CD14-positive monocyte (primary cell): ENCODE measurements at regions not wholly inside any gene's neighbourhood (a gene's known extent, or its start where the extent isn't known, plus 50 kb on each side); places are given as distances from the start of the nearest gene placed in this dataset.

Experiments
- DNase-seq, 3 donors: peaks; one replicate each; pipeline ENCODE4 v3.0.0-alpha.2; 2011 to 2022
- H2AFZ ChIP-seq: 2 replicates; pipeline ENCODE4 v1.6.0; 2012; ENCODE audit warnings: mild to moderate bottlenecking, low read depth, low read length, inconsistent platforms; ENCODE audit not compliant: insufficient read depth, poor library complexity, severe bottlenecking
- H3K27ac ChIP-seq, 2 donors: 1 replicate in 1 of 2; 2 replicates in 1 of 2; pipeline ENCODE4 v1.5.1; 2012 to 2013; ENCODE audit warnings: low read length in 2 of 2, control low read depth in 1 of 2, inconsistent platforms in 1 of 2, low read depth in 1 of 2, mild to moderate bottlenecking in 1 of 2
- H3K27me3 ChIP-seq, 2 donors: one replicate each; pipeline versions ENCODE4 v1.6.0 to v1.6.1; 2011 to 2013; ENCODE audit warnings: low read length in 2 of 2; ENCODE audit not compliant: control insufficient read depth in 2 of 2, insufficient read depth in 2 of 2
- H3K36me3 ChIP-seq, 2 donors: replicated peaks in 1 of 2; 1 replicate in 1 of 2; 2 replicates in 1 of 2; pipeline versions ENCODE4 v1.5.1 to v1.6.1; 2012 to 2013; ENCODE audit warnings: low read length in 2 of 2, control low read depth in 1 of 2, inconsistent platforms in 1 of 2, mild to moderate bottlenecking in 1 of 2; ENCODE audit not compliant: insufficient read depth in 2 of 2, control insufficient read depth in 1 of 2
- H3K4me1 ChIP-seq, 2 donors: 1 replicate in 1 of 2; 2 replicates in 1 of 2; pipeline versions ENCODE4 v1.5.1 to v1.6.1; 2012 to 2013; ENCODE audit warnings: low read length in 2 of 2, control low read depth in 1 of 2, inconsistent platforms in 1 of 2, mild to moderate bottlenecking in 1 of 2, moderate library complexity in 1 of 2; ENCODE audit not compliant: insufficient read depth in 2 of 2, control insufficient read depth in 1 of 2
- H3K4me2 ChIP-seq: replicated peaks from 2 replicates; pipeline ENCODE3; 2012; ENCODE audit warnings: low read length, moderate library complexity, mild to moderate bottlenecking; ENCODE audit not compliant: poor library complexity, severe bottlenecking; ENCODE audit errors: extremely low read depth
- H3K4me3 ChIP-seq, 3 experiments: fragments of 200-600 bp in 1 of 3; sonication (generic) in 1 of 3; replicated peaks in 1 of 3; 1 replicate in 2 of 3; 2 replicates in 1 of 3; pipeline ENCODE4 v1.5.1; 2011 to 2013; ENCODE audit warnings: low read length in 3 of 3, mild to moderate bottlenecking in 3 of 3, control low read depth in 2 of 3, low read depth in 2 of 3, inconsistent platforms in 1 of 3, moderate library complexity in 1 of 3
- H3K79me2 ChIP-seq: 2 replicates; pipeline ENCODE4 v1.6.0; 2012; ENCODE audit warnings: mild to moderate bottlenecking, control low read depth, inconsistent platforms, low read length, moderate library complexity; ENCODE audit not compliant: insufficient read depth
- H3K9ac ChIP-seq: 2 replicates; pipeline ENCODE4 v1.6.0; 2017; ENCODE audit warnings: low read length, mild to moderate bottlenecking; ENCODE audit not compliant: insufficient read depth, poor library complexity, severe bottlenecking
- H3K9me3 ChIP-seq, 2 donors: replicated peaks in 1 of 2; 1 replicate in 1 of 2; 2 replicates in 1 of 2; pipeline versions ENCODE4 v1.5.1 to v1.6.1; 2012 to 2013; ENCODE audit warnings: low read length in 2 of 2, control low read depth in 1 of 2; ENCODE audit not compliant: control insufficient read depth in 1 of 2, insufficient read depth in 1 of 2
- H4K20me1 ChIP-seq: 2 replicates; pipeline ENCODE4 v1.6.0; 2012; ENCODE audit warnings: mild to moderate bottlenecking, low read length, control low read depth, moderate library complexity; ENCODE audit not compliant: insufficient read depth
- H3K27ac Mint-ChIP-seq, 7 donors: one replicate each; pipeline ENCODE4 v1.8.0; 2020; ENCODE audit warnings: mild to moderate bottlenecking in 7 of 7, mixed read lengths in 7 of 7, moderate library complexity in 6 of 7, inconsistent platforms in 2 of 7
- H3K27me3 Mint-ChIP-seq, 3 donors: one replicate each; pipeline ENCODE4 v1.8.0; 2021 to 2022; ENCODE audit warnings: low read depth in 3 of 3, mild to moderate bottlenecking in 3 of 3, mixed read lengths in 3 of 3, moderate library complexity in 3 of 3, inconsistent platforms in 1 of 3
- H3K36me3 Mint-ChIP-seq, 2 donors: one replicate each; pipeline ENCODE4 v1.8.0; 2020; ENCODE audit warnings: mixed read lengths in 2 of 2, inconsistent platforms in 1 of 2, mild to moderate bottlenecking in 1 of 2
- H3K4me1 Mint-ChIP-seq: one replicate; pipeline ENCODE4 v1.8.0; 2020; ENCODE audit warnings: mild to moderate bottlenecking, mixed read lengths
- H3K4me3 Mint-ChIP-seq, 2 donors: one replicate each; pipeline ENCODE4 v1.8.0; 2020; ENCODE audit warnings: mild to moderate bottlenecking in 2 of 2, mixed read lengths in 2 of 2, moderate library complexity in 1 of 2
- H3K9me3 Mint-ChIP-seq, 7 donors: one replicate each; pipeline ENCODE4 v1.8.0; 2020 to 2022; ENCODE audit warnings: mixed read lengths in 7 of 7, mild to moderate bottlenecking in 6 of 7, moderate library complexity in 6 of 7, inconsistent platforms in 2 of 7
- WGBS: methylation state at CpG from one replicate; pipeline ENCODE4 v1.1.5; 2013; ENCODE audit warnings: missing lambda C conversion rate; ENCODE audit not compliant: insufficient coverage; 5-methylcytosine and 5-hydroxymethylcytosine counted together
- intact Hi-C, 2 donors: fragments of 100-400 bp; cut with micrococcal nuclease; formaldehyde crosslinking; loops; one replicate each; pipeline versions ENCODE4 v1.15.0 to v1.15.1; 2023
- TF ChIP-seq, protein P1 (sequence below): fragments of 200-600 bp; IDR thresholded peaks from one replicate; pipeline ENCODE4 v1.8.0; 2022; ENCODE audit warnings: antibody characterized with exemption, mild to moderate bottlenecking

GRCh38 chr18:1575084-1575483 is 670.4 kb downstream of the ADCYAP1 start:
- no peak overlapping the region for H2AFZ ChIP-seq
- peaks cover 0 to 3% (median 0%) of the 10 kb centered on the region in 7 donors for H3K9me3 Mint-ChIP-seq
- no peaks in the 10 kb centered on the region for H3K27me3 Mint-ChIP-seq
- no peaks in the 10 kb centered on the region for H3K36me3 Mint-ChIP-seq
- H3K9ac ChIP-seq: no peak overlapping the region
- H3K79me2 ChIP-seq: no peaks in the 10 kb centered on the region
- TF ChIP-seq, protein P1, sequence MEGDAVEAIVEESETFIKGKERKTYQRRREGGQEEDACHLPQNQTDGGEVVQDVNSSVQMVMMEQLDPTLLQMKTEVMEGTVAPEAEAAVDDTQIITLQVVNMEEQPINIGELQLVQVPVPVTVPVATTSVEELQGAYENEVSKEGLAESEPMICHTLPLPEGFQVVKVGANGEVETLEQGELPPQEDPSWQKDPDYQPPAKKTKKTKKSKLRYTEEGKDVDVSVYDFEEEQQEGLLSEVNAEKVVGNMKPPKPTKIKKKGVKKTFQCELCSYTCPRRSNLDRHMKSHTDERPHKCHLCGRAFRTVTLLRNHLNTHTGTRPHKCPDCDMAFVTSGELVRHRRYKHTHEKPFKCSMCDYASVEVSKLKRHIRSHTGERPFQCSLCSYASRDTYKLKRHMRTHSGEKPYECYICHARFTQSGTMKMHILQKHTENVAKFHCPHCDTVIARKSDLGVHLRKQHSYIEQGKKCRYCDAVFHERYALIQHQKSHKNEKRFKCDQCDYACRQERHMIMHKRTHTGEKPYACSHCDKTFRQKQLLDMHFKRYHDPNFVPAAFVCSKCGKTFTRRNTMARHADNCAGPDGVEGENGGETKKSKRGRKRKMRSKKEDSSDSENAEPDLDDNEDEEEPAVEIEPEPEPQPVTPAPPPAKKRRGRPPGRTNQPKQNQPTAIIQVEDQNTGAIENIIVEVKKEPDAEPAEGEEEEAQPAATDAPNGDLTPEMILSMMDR: no peak
- H3K4me3 ChIP-seq: no peak overlapping the region
- WGBS: no CpG with 5 or more reads among the region's 3 CpGs
- H3K4me1 ChIP-seq: peaks cover 11% of the 10 kb centered on the region in 2 donors
- H3K27ac Mint-ChIP-seq: no peak overlapping the region
- H3K4me1 Mint-ChIP-seq: peaks cover 20% of the 10 kb centered on the region
- intact Hi-C loops: no loop called here
- H3K36me3 ChIP-seq: no peaks in the 10 kb centered on the region
- no peaks in the 10 kb centered on the region for H3K27me3 ChIP-seq
- H3K4me3 Mint-ChIP-seq: no peak overlapping the region
- H3K4me2 ChIP-seq: no peak overlapping the region
- DNase-seq: no peak
- no peak overlapping the region for H3K27ac ChIP-seq
- H4K20me1 ChIP-seq: no peaks in the 10 kb centered on the region
- no peaks in the 10 kb centered on the region for H3K9me3 ChIP-seq

GRCh38 chr18:1578505-1578904 is 673.8 kb downstream of the ADCYAP1 start:
- 35% methylated on average over 6 of the region's 6 CpGs for WGBS
- Mint-ChIP-seq H3K9me3 (peaks cover 0 to 3% (median 0%) of the 10 kb centered on the region in 7 donors), H3K27ac (peak overlapping the region in 4 of 7 donors; percentile 46 to 69 (median 56)), H3K36me3 (no peaks in the 10 kb centered on the region), H3K4me3 (peak overlapping the region in 1 of 2 donors; percentile 52), H3K27me3 (peaks cover 0 to 4% (median 2%) of the 10 kb centered on the region in 3 donors), H3K4me1 (peaks cover 16% of the 10 kb centered on the region)
- peak in 2 of 3 donors; percentile 21 to 53 for DNase-seq
- H2AFZ ChIP-seq: peak overlapping the region; percentile 53
- no peaks in the 10 kb centered on the region for H3K9me3 ChIP-seq
- H3K9ac ChIP-seq: no peak overlapping the region
- no peak overlapping the region for H3K27ac ChIP-seq
- TF ChIP-seq, protein P1: no peak
- no peak overlapping the region for H3K4me3 ChIP-seq
- H4K20me1 ChIP-seq: no peaks in the 10 kb centered on the region
- intact Hi-C loops: no loop called here
- H3K36me3 ChIP-seq: no peaks in the 10 kb centered on the region
- no peaks in the 10 kb centered on the region for H3K27me3 ChIP-seq
- no peaks in the 10 kb centered on the region for H3K79me2 ChIP-seq
- peaks cover 11% of the 10 kb centered on the region in 2 donors for H3K4me1 ChIP-seq
- H3K4me2 ChIP-seq: peak overlapping the region; percentile 8
